ENCODE measurements at regions not wholly inside any gene's neighbourhood (a gene's known extent, or its start where the extent isn't known, plus 50 kb on each side); places are given as distances from the start of the nearest gene placed in this dataset.

DNA sequence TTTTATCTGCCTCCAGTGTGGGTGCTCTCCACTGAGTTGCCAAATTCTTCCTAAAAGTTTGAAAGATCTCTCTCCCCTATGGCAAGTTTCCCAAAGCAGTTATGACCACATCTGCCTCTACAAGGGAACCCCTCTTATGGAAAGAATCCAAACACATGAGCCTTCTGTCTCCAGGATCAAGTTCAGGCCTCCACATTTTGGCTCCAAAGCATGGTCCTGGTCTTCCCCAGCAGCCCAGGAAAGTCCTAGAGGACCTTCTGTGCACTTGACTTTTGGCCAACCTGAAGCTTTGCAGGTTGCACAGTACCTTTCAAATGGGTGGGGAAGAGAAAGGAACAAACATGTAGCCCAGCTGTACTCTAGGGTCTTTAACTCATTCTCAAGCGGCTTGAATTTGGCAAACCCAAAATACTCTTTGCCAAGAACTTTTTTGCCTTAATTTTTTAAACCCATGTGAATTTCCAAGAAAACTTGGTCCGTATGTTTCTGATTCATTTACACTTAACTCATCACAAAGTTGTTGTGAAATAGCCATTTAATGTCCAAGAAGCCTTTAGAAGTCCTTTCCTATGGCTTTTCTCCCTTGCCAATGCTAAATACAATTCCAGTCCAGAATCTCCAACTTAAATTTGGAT, 240.1 kb upstream of the TBX18 start:
- TF ChIP-seq, protein P1, sequence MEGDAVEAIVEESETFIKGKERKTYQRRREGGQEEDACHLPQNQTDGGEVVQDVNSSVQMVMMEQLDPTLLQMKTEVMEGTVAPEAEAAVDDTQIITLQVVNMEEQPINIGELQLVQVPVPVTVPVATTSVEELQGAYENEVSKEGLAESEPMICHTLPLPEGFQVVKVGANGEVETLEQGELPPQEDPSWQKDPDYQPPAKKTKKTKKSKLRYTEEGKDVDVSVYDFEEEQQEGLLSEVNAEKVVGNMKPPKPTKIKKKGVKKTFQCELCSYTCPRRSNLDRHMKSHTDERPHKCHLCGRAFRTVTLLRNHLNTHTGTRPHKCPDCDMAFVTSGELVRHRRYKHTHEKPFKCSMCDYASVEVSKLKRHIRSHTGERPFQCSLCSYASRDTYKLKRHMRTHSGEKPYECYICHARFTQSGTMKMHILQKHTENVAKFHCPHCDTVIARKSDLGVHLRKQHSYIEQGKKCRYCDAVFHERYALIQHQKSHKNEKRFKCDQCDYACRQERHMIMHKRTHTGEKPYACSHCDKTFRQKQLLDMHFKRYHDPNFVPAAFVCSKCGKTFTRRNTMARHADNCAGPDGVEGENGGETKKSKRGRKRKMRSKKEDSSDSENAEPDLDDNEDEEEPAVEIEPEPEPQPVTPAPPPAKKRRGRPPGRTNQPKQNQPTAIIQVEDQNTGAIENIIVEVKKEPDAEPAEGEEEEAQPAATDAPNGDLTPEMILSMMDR (conservative IDR thresholded peaks at IDR 0.05): no peak
- no peak for TF ChIP-seq ZFX (IDR thresholded peaks at IDR 0.05)

Measured in C4-2B (cell line).